ENCODE measurements at regions not wholly inside any gene's neighbourhood (a gene's known extent, or its start where the extent isn't known, plus 50 kb on each side); places are given as distances from the start of the nearest gene placed in this dataset.

GRCh38 chr17:74015990-74016389, 187.5 kb upstream of the RPL38 start:
- Histone ChIP-seq H3K4me1 (ENCODE audit: control insufficient read depth, insufficient read depth, low read length) (peaks cover 4% of the 10 kb centered on the region), H3K27ac (ENCODE audit: low read length) (no peak overlapping the region), H3K4me3 (ENCODE audit: low read length) (no peak overlapping the region), H3K27me3 (ENCODE audit: control insufficient read depth, insufficient read depth, low read length) (peaks cover 16% of the 10 kb centered on the region), H3K9me3 (replicated peaks; ENCODE audit: control insufficient read depth, low read depth, low read length) (no peaks in the 10 kb centered on the region), H3K36me3 (ENCODE audit: control insufficient read depth, insufficient read depth, low read length) (no peaks in the 10 kb centered on the region)
- DNase-seq, result no peak
- 14% methylated on average over 5 of the region's 12 CpGs for WGBS (ENCODE audit: insufficient coverage)

- Histone ChIP-seq H3K9me3 (replicated peaks; ENCODE audit: control insufficient read depth, low read depth, low read length) (no peaks in the 10 kb centered on the region), H3K4me3 (ENCODE audit: low read length) (no peak overlapping the region), H3K36me3 (ENCODE audit: control insufficient read depth, insufficient read depth, low read length) (no peaks in the 10 kb centered on the region), H3K4me1 (ENCODE audit: control insufficient read depth, insufficient read depth, low read length) (peaks cover 4% of the 10 kb centered on the region), H3K27me3 (ENCODE audit: control insufficient read depth, insufficient read depth, low read length) (peaks cover 16% of the 10 kb centered on the region), H3K27ac (ENCODE audit: low read length) (no peak overlapping the region)
- DNase-seq, result no peak
- WGBS (ENCODE audit: insufficient coverage), result 27% methylated on average over 2 of the region's 8 CpGs
These were observed 187.0 kb upstream of the RPL38 start for GRCh38 chr17:74016461-74016860.

GRCh38 chr17:74017466-74017865, 186.0 kb upstream of the RPL38 start:
- H3K4me3 ChIP-seq (ENCODE audit: low read length), result no peak overlapping the region
- no peak for DNase-seq
- WGBS (ENCODE audit: insufficient coverage), result 22% methylated on average over 5 of the region's 8 CpGs
- no peaks in the 10 kb centered on the region for H3K9me3 ChIP-seq (replicated peaks; ENCODE audit: control insufficient read depth, low read depth, low read length)
- no peak overlapping the region for H3K27ac ChIP-seq (ENCODE audit: low read length)
- H3K27me3 ChIP-seq (ENCODE audit: control insufficient read depth, insufficient read depth, low read length), result peaks cover 16% of the 10 kb centered on the region
- no peaks in the 10 kb centered on the region for H3K36me3 ChIP-seq (ENCODE audit: control insufficient read depth, insufficient read depth, low read length)
- peaks cover 2% of the 10 kb centered on the region for H3K4me1 ChIP-seq (ENCODE audit: control insufficient read depth, insufficient read depth, low read length)

GRCh38 chr17:74018115-74018514, 185.4 kb upstream of the RPL38 start:
- peaks cover 16% of the 10 kb centered on the region for H3K27me3 ChIP-seq (ENCODE audit: control insufficient read depth, insufficient read depth, low read length)
- 64% methylated on average over 4 of the region's 4 CpGs for WGBS (ENCODE audit: insufficient coverage)

GRCh38 chr17:74019271-74019670, 184.2 kb upstream of the RPL38 start:
- 83% methylated on average over 6 of the region's 6 CpGs for WGBS (ENCODE audit: insufficient coverage)

More at GRCh38 chr17:74018115-74018514, 185.4 kb upstream of the RPL38 start:
- H3K4me3 ChIP-seq (ENCODE audit: low read length), result no peak overlapping the region
- no peak overlapping the region for H3K27ac ChIP-seq (ENCODE audit: low read length)
- DNase-seq, result no peak
- no peaks in the 10 kb centered on the region for H3K9me3 ChIP-seq (replicated peaks; ENCODE audit: control insufficient read depth, low read depth, low read length)
- H3K4me1 ChIP-seq (ENCODE audit: control insufficient read depth, insufficient read depth, low read length), result no peaks in the 10 kb centered on the region
- H3K36me3 ChIP-seq (ENCODE audit: control insufficient read depth, insufficient read depth, low read length), result no peaks in the 10 kb centered on the region

GRCh38 chr17:74019860-74020259, 183.6 kb upstream of the RPL38 start:
- Histone ChIP-seq H3K4me1 (ENCODE audit: control insufficient read depth, insufficient read depth, low read length) (no peaks in the 10 kb centered on the region), H3K4me3 (ENCODE audit: low read length) (no peak overlapping the region), H3K27ac (ENCODE audit: low read length) (no peak overlapping the region), H3K36me3 (ENCODE audit: control insufficient read depth, insufficient read depth, low read length) (no peaks in the 10 kb centered on the region), H3K9me3 (replicated peaks; ENCODE audit: control insufficient read depth, low read depth, low read length) (no peaks in the 10 kb centered on the region), H3K27me3 (ENCODE audit: control insufficient read depth, insufficient read depth, low read length) (peaks cover 19% of the 10 kb centered on the region)
- WGBS (ENCODE audit: insufficient coverage), result no CpG with 5 or more reads among the region's 1 CpG
- DNase-seq, result no peak

More at GRCh38 chr17:74019271-74019670, 184.2 kb upstream of the RPL38 start:
- H3K27ac ChIP-seq (ENCODE audit: low read length), result no peak overlapping the region
- H3K27me3 ChIP-seq (ENCODE audit: control insufficient read depth, insufficient read depth, low read length), result peaks cover 16% of the 10 kb centered on the region
- no peak for DNase-seq
- H3K36me3 ChIP-seq (ENCODE audit: control insufficient read depth, insufficient read depth, low read length), result no peaks in the 10 kb centered on the region
- H3K4me3 ChIP-seq (ENCODE audit: low read length), result no peak overlapping the region
- no peaks in the 10 kb centered on the region for H3K4me1 ChIP-seq (ENCODE audit: control insufficient read depth, insufficient read depth, low read length)
- H3K9me3 ChIP-seq (replicated peaks; ENCODE audit: control insufficient read depth, low read depth, low read length), result no peaks in the 10 kb centered on the region

GRCh38 chr17:74020522-74020921, 183.0 kb upstream of the RPL38 start:
- H3K36me3 ChIP-seq (ENCODE audit: control insufficient read depth, insufficient read depth, low read length), result no peaks in the 10 kb centered on the region
- H3K9me3 ChIP-seq (replicated peaks; ENCODE audit: control insufficient read depth, low read depth, low read length), result no peaks in the 10 kb centered on the region
- no peak overlapping the region for H3K27ac ChIP-seq (ENCODE audit: low read length)
- peaks cover 17% of the 10 kb centered on the region for H3K27me3 ChIP-seq (ENCODE audit: control insufficient read depth, insufficient read depth, low read length)
- no CpG with 5 or more reads among the region's 3 CpGs for WGBS (ENCODE audit: insufficient coverage)
- no peak overlapping the region for H3K4me3 ChIP-seq (ENCODE audit: low read length)
- H3K4me1 ChIP-seq (ENCODE audit: control insufficient read depth, insufficient read depth, low read length), result no peaks in the 10 kb centered on the region
- DNase-seq, result no peak

GRCh38 chr17:74024871-74025531, 178.5 kb upstream of the RPL38 start:
- Histone ChIP-seq H3K27me3 (ENCODE audit: control insufficient read depth, insufficient read depth, low read length) (peaks cover 7% of the 10 kb centered on the region), H3K9me3 (replicated peaks; ENCODE audit: control insufficient read depth, low read depth, low read length) (no peaks in the 10 kb centered on the region), H3K27ac (ENCODE audit: low read length) (no peak overlapping the region), H3K4me3 (ENCODE audit: low read length) (no peak overlapping the region), H3K4me1 (ENCODE audit: control insufficient read depth, insufficient read depth, low read length) (peaks cover 6% of the 10 kb centered on the region), H3K36me3 (ENCODE audit: control insufficient read depth, insufficient read depth, low read length) (no peaks in the 10 kb centered on the region)
- no peak for DNase-seq
- WGBS (ENCODE audit: insufficient coverage), result 39% methylated on average over 8 of the region's 10 CpGs

GRCh38 chr17:74027444-74027843, 176.0 kb upstream of the RPL38 start:
- Histone ChIP-seq H3K27me3 (ENCODE audit: control insufficient read depth, insufficient read depth, low read length) (peaks cover 18% of the 10 kb centered on the region), H3K4me1 (ENCODE audit: control insufficient read depth, insufficient read depth, low read length) (peaks cover 6% of the 10 kb centered on the region), H3K9me3 (replicated peaks; ENCODE audit: control insufficient read depth, low read depth, low read length) (no peaks in the 10 kb centered on the region), H3K36me3 (ENCODE audit: control insufficient read depth, insufficient read depth, low read length) (no peaks in the 10 kb centered on the region), H3K27ac (ENCODE audit: low read length) (no peak overlapping the region), H3K4me3 (ENCODE audit: low read length) (no peak overlapping the region)
- DNase-seq, result peak; percentile 52
- no CpG with 5 or more reads among the region's 1 CpG for WGBS (ENCODE audit: insufficient coverage)

- Histone ChIP-seq H3K9me3 (replicated peaks; ENCODE audit: control insufficient read depth, low read depth, low read length) (no peaks in the 10 kb centered on the region), H3K4me1 (ENCODE audit: control insufficient read depth, insufficient read depth, low read length) (peaks cover 6% of the 10 kb centered on the region), H3K27me3 (ENCODE audit: control insufficient read depth, insufficient read depth, low read length) (peaks cover 19% of the 10 kb centered on the region), H3K36me3 (ENCODE audit: control insufficient read depth, insufficient read depth, low read length) (no peaks in the 10 kb centered on the region), H3K4me3 (ENCODE audit: low read length) (no peak overlapping the region), H3K27ac (ENCODE audit: low read length) (no peak overlapping the region)
- 80% methylated on average over 14 of the region's 18 CpGs for WGBS (ENCODE audit: insufficient coverage)
- DNase-seq, result no peak
These were observed 174.9 kb upstream of the RPL38 start for GRCh38 chr17:74028354-74029116.

All from muscle of leg (tissue), 3 donors.